ENCODE measurements at regions not wholly inside any gene's neighbourhood (a gene's known extent, or its start where the extent isn't known, plus 50 kb on each side); places are given as distances from the start of the nearest gene placed in this dataset.
"Not testable (repeated sequence)": the region's sequence is repeated elsewhere in the genome, so short reads cannot be mapped to it uniquely, and the experiment has no call there.

DNA sequence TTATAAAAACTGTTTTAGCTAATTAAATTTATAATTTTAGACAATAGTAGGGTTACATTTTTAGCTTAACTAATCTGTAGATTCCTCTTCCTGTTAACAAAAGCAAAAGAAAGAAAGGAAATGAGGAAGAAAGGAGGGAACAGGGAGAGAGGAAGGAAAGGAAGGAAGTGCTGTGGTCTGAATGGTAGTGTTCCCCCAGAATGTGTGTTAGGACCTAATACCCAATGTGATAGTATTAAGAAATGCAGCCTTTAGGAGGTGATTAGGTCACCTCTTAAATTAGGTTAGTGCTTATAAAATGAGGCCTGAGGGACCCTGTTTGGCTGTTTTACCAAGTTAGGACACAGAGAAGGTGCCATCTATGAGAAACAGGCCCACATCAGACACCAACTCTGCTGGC, 136.9 kb upstream of the SAMSN1 start:
- DNase-seq (ENCODE audit: low read depth in 2 of 2) = no peak

DNA sequence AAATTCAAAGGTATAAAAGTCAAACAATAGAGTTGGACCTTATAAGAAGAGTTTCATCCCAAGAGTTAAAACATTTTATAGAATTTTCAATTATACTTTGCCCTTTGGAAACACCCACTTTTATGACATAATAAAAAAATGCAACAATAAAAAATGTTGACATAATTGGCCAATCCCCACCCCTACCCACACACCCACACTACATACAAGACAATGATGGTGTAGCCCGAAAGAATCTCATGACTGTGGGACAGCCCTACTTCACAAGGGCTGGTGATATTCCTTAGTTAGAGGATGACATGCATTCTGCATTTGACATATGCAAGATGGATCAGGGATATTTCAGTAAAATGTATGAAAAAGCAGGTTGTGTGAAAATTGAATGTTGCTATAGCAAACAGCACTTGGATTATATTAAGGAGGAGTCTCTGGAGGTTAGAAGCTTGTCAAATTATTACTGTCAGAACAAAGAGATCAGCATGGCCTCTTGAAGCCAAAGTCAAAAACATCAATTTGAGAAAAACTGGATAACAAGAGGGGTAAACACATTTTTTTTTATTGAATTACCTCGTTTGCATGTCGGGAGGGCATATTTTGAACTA, 133.0 kb upstream of the SAMSN1 start:
- DNase-seq (ENCODE audit: low read depth in 2 of 2) = no peak

DNA sequence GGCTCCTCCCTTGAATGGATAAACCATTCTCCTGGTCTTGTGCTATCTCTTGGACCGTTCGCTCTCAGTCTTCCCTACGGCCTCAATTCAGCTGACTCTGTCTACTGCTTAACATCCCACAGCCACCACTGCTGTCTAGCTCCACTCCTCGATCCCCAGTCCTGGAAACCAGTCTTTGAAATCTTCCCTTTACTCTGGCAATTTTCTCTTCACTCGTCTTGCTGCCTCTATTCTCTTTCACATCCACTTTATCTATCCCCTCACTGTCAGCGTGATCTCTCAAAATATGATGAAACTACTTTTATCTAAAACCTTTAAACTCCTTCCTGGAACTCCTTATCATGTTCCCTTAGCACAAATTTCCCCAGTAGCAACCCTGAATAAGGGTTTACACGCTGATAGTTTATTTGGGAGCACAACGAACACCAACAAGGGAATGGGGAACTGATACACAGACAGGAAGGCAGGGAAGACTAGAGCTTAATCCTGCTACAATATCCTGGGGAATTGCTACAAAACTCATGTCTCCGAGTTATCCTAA, 131.6 kb upstream of the SAMSN1 start:
- DNase-seq (ENCODE audit: low read depth in 2 of 2) = no peak

DNA sequence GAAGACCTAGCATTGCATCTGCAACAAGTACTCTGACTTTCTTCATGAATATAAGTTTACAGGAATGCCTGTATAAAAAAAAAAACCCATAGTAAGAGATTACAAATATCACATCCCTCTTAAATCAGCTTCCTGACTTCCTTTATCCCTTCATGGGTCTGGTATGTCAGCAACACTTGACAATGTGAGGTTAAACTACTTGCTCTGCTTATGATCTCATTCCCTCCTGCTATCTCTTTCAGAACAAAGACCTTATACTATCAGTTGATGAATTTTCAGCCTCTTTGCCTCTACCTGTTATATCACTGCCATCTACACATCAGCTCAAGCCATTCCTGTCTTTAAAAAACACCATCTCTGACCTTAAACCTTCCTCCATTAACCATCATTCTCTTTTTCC, 130.9 kb upstream of the SAMSN1 start:
- DNase-seq (ENCODE audit: low read depth in 2 of 2) = no peak

DNA sequence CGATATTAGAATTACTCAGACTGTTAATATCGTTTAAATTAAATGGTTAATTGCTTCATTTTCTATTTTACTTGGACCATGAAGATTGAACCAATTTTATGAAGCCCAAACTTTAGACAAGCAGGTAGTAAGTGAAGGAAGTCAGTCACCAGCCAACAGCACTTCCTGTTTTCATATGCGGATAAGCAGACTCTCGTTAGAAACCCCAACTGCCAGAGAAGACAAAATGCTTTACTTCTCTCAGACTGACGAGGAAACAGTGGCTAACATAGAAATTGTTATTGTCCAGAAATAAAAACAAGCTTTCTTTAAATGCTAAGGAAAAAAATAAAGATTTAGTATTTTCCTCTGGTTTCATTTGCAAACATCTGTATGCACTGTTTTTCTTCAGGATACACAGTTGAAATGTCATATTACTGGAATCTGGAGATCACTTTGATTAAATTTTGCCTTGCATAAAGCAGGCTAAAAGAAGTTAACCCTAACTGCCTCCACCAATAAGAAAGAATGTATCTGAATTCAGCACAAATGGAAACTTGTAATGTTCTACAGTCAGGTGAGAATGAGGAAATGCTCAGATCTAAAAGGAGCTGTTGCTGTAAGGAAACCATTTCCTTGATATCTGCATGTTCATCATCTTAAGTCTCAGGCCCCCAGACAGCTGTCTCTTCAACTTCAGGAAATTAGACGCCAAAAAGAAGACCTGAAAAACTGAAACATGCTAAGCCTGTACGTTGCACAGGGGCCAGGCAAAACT, 129.8 kb upstream of the SAMSN1 start:
- no peak for DNase-seq (ENCODE audit: low read depth in 2 of 2)

DNA sequence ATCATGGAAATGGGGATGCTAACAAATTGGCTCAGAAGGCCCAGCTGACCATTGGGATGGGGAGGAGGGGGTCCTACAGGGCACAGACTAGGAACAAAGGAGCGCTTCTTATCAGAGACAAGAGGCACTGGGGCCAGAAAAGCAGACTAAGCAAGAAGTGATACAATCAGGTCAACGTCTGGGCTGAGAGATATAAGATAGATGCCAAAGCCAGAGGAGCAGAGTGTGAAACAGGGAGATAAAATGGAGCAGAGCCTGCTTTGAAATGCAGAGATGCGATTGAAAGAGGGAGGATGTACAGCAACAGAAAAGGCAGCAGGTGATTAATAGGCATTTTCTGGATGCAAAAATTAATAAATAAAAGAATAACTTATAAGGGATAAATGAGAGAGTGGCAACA, 127.5 kb upstream of the SAMSN1 start:
- DNase-seq (ENCODE audit: low read depth in 2 of 2) = no peak

DNA sequence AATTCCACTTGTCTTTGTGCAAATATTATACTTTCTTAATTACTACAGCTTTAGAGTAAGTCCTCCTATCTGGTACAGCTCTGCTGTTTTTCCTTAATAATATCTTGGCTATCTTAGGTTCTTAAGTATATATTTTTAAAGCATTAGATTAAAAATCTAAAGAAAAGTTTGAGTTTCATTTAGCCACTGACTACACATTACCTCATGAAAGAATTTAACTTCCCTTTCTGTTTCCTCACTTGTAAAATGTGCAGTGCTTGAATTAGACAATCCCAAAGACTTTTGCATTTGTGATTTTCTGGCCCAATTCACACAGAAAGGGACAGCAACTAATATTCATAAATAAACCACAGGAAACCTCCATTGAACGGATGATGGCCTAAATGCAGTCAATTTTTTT, 126.4 kb upstream of the SAMSN1 start:
- no peak for DNase-seq (ENCODE audit: low read depth in 2 of 2)

DNA sequence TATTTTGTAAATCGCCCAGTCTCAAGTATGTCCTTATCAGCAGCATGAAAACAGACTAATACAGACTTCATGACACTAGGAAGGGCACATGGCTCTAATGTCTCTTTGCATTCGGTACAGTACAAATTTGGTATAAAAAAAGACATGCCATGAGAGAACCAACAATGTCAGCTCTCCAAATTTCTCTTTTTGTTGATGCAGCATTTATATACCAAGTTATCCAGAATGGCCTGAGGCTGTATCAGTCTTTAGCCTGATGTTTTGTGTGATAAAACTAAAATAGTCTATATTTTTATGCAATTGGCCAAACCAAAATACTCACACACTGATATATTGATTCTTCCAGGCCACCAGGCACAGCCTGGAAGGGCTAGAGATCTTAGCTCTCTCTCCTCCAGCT, 124.3 kb upstream of the SAMSN1 start:
- DNase-seq (ENCODE audit: low read depth in 2 of 2) = no peak

DNA sequence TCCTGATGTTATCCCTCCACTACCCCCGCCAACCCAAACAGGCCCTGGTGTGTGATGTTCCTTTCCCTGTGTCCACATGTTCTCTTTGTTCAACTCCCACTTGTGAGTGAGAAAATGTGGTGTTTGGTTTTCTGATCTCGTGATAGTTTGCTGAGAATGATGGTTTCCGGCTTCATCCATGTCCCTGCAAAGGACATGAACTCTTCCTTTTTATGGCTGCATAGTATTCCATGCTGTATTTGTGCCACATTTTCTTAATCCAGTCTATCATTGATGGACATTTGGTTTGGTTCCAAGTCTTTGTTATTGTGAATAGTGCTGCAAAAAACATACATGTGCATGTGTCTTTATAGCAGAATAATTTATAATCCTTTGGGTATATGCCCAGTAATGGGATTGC, 123.0 kb upstream of the SAMSN1 start:
- DNase-seq (ENCODE audit: low read depth in 2 of 2) = not testable (repeated sequence)

DNA sequence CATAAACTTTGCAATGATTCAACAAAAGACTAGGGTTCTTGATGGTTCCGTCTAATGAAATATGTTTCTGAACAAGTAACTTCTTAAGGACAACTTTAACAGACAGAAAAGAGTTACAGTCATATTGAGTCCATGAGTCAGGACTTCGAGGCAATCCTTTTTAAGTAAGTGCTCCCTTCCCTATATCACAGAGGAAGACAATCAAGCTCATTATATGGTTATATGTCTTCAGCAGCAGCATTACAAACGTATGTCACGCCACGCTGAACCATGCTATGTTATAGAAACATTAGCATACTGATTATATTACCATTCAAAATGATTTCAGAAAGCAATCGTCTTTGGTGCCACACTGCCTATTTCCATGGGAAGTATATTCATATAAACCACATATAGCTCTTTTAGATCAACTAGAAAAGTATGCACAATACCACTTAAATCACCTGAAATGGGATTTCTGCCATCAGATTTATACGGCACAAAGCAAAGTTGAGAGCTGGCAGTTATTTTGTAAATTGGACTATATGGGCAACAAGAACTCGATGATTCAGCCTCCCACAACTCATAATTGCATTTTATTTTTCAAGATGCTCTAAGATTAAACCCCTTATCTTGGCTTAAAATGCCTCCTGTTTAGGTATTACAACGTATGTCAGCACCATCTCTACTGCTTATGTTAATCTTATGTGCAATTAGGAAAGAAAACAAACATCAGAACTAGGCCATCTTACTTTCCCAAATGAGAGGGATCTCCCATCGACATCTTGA, 111.3 kb upstream of the SAMSN1 start:
- no peak for DNase-seq (ENCODE audit: low read depth in 2 of 2)

DNA sequence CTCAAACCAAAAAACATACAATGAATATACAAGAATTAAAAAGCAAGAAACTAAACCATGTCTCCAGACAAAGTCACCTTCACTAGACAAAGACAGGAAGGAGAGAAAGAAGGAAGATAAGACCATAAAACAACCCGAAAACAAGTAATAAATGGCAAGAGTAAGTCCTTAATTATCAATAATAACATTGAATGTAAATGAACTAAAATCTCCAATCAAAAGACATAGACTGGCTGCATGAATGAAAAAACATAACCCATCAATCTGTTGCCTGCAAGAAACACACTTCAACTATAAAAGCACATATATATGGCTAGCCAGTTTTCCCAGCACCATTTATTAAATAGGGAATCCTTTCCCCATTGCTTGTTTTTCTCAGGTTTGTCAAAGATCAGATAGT, 100.8 kb upstream of the SAMSN1 start:
- DNase-seq (ENCODE audit: low read depth in 2 of 2) = no peak

DNA sequence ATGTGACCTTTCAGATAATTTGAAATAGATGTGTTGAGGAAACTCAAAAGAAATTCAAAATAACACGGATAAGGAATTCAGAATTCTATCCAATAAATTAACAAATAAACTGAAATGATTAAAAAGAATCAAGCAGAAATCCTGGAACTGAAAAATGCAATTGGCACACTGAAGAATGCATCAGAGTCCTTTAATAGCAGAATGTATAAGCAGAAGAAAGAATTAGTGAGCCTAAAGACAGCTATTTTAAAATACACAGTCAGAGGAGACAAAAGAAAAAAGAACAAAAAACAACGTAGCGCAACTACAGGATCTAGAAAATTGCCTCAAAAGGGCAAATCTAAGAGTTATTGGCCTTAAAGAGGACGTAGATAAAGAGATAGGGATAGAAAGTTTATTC, 99.6 kb upstream of the SAMSN1 start:
- no peak for DNase-seq (ENCODE audit: low read depth in 2 of 2)

DNA sequence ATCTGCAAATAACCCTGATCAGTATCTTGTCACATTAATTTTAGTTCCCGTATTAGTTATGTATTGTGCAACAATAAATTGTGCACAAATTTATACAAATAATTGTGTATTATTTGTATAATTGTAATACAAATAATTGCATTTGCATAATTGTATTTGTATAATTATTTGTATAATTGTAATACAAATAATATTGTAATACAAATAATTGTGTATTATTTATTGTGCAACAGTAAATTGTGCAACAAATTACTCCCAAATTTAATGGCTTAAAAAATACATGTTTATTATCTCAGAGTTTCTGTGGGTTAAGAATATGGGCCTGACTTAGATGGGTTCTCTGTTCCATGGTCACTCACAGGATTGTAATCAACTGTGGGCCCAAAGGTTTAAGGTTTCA, 86.2 kb upstream of the SAMSN1 start:
- DNase-seq (ENCODE audit: low read depth in 2 of 2) = no peak

DNA sequence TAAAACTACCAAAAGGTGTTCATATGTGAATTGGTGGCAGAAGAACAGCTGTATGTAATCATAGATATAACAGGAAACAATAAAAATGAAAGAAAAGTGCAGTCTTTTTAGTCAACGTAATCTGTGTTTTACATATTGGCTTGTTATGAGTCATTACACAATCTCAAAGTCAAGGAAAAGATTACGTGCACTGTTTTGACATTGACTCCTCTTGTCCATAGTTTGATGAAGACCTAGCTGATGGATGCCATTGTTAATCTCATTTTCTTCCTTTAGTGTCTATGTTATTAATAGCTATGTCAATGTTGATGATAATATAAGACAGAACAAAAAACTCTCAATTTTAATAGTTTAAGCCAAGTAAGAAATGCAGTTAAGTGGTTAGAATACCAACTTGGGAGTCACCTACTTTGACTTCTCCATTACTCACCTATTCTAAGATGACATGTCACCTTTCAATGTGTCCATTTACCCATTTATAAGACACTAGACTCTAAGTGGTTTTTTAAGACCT, 84.5 kb upstream of the SAMSN1 start:
- DNase-seq (ENCODE audit: low read depth in 2 of 2) = no peak

DNA sequence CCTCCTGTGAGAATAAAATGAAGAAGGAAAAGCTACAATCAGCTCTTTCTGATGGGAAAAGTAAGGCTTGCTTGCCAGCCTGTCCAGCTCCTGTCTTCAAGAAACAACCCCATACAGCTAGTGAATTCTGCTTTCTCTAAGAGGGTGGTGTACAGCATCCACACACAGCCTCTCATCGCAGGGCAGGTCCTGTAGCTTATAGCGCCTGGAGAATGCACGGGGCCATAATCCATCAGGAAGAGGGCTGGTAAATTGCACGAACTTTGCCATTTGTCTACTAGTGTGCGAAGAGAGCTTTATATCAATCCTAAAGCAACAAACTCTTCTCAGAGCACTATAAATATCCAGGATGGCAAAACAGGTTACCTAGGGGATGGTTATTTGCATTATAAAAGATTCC, 83.3 kb upstream of the SAMSN1 start:
- no peak for DNase-seq (ENCODE audit: low read depth in 2 of 2)

DNA sequence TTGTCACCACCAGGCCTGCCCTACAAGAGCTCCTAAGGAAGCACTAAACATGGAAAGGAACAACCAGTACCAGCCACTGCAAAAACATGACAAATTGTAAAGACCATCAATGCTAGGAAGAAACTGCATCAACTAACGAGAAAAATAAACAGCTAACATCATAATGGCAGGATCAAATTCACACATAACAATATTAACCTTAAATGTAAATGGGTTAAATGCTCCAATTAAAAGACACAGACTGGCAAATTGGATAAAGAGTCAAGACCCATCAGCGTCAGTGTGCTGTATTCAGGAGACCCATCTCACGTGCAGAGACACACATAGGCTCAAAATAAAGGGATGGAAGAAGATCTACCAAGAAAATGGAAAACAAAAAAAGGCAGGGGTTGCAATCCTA, 77.0 kb upstream of the SAMSN1 start:
- DNase-seq (ENCODE audit: low read depth in 2 of 2) = not testable (repeated sequence)

DNA sequence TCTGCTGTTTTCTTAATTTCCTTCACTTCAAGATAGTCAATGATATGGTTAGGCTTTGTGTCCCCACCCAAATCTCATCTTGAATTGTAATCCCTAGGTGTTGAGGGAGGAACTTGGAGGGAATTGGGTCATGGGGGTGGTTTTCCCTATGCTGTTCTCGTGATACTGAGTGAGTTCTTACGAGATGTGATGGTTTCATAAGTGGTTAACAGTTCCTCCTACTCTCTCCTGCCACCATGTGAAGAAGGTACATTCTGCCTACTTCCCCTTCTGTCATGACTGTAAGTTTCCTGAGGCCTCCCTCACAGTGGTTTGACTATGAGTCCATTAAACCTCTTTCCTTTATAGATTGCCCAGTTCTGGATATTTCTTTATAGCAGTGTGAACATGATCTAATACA, 74.0 kb upstream of the SAMSN1 start:
- no peak for DNase-seq (ENCODE audit: low read depth in 2 of 2)

DNA sequence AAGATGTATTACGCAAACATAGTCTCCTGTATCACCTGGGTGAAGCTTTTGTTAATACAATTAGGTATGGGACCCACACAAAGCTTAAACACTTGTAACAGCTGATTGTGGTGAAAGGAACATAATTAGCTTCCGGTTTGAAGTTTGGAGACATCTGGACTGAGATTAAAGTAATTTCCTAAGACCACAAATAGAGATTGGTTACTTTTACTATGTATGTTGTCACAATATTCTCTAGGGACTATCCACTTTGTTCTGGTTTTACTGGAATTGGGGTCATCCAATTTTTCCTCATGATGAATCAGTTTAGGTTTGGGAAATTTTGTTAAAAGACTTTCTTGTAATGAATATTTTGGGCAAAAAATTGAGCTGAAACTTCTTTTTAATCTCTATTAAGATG, 71.8 kb upstream of the SAMSN1 start:
- DNase-seq (ENCODE audit: low read depth in 2 of 2) = no peak

DNA sequence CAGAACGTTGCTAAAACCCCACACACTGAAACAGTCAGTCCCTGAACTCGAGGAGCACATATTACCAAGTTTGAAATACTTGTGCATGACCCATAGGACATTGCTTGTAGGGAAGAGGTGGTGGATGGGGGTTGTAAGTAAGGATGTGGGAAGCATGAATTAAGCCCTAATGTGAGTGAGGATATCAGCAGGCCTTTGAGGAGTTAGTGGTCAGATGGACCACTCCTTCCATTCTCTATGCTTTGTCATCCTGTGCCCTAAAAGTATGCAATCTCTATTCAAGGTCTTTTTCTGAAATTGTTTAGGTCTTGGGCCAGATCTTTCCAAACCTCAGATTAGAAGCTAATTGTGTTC, 70.9 kb upstream of the SAMSN1 start:
- DNase-seq (ENCODE audit: low read depth in 2 of 2) = no peak

DNA sequence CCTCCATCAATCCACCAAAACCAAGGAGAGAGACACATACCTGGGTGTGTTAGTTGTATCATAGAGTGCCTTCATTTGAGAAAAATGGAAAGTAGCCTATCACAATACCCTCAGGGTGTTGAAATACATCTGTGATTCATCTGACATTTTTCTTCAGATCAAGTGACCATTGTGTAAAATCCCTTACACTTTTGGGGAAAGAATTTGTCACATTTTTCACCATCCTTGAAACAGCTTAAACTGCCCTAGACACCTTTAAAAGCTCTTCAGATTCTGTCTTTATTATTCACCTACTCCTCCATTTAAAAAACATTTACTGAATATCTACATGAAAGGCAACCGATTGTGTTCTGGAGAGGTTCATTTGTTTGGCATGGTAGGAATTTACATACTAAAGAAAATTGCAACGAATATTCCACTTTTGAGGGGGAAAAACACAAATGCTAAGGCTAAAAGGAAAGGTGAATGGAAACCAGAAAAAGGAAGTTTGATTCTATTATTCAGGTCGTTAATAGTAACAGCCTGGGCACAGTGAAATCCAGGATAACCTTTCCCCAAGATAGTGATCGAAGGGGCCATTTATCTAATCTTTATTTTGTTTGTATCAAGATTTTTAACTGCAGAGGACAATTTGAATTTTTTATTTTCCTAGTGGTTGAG, 70.4 kb upstream of the SAMSN1 start:
- DNase-seq (ENCODE audit: low read depth in 2 of 2) = no peak

DNA sequence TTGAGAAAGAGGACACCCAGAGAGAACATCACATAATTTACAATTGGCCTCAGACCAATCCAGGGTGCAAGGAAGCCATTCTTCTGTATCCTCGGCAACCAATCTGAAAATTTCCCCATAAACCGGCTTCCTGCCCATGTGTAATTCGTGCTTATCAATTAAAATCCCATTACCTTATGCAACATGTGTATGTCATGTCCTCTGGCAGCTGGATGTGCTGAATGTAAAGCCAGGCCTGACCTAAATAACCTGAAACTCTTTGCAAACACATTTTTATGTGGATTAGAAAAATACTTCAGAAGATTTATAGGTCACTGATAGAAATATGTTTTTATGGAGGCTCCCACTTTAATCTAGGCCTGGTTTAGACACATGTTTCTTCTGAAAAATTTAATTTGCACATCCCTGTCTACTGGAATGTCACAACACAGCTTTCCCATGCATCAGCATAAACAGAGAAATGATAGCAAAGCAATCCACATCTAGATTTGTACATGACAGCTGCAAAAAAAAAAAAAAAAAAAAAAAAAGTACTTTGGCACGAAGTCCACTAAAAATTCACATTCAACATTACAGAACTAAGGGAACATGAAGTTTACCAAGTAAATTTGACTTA, 69.4 kb upstream of the SAMSN1 start:
- no peak for DNase-seq (ENCODE audit: low read depth in 2 of 2)

DNA sequence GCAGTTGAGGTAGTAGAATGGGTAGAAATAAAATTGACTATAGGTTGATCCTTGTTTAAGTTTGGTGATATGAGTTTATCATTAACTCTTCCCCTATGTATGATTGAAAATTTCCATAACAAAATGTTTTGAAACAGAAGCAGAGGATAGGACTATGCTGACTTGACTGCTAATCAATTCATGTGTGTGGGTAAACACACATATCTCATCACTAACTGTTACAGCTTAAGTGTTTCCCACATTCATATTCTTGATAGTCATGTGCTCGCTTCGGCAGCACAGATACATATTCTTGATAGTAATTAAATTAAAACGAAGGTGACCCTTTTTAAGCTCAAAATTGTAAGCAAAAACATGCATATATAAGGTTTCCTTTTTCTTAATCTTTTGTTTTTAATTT, 68.2 kb upstream of the SAMSN1 start:
- DNase-seq (ENCODE audit: low read depth in 2 of 2) = no peak

All from stimulated activated CD4-positive, alpha-beta T cell treated with anti-CD3 and anti-CD28 coated beads, Interleukin-1b, Interleukin-23, amount 100 ng/mL, for 1 hour (primary cell).